ENCODE measurements at regions not wholly inside any gene's neighbourhood (a gene's known extent, or its start where the extent isn't known, plus 50 kb on each side); places are given as distances from the start of the nearest gene placed in this dataset.
A peak's percentile ranks its signal among the peaks of the same experiment; 100 is the strongest.
"Not testable (repeated sequence)": the region's sequence is repeated elsewhere in the genome, so short reads cannot be mapped to it uniquely, and the experiment has no call there.

DNA sequence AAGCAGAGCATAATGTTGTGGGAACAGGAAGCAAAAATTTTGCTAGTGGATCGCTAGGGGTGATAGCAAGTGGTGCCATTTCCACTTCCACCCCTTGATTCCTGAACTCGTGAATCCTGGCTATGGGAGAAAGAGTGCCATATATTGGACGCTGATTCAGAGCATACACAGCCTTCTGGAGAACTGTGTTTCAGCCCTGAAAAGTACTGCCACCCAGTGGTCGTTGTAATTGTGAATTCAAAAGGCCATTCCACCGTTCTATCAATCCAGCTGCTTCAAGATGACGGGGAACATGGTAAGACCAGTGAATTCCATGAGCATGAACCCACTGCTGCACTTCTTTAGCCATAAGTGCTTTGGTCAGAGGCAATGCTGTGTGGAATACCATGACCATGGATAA lies 1559.4 kb downstream of the PCDH19 start:
- not testable (repeated sequence) for H3K4me3 ChIP-seq (ENCODE audit: low read depth, low read length)
- TF ChIP-seq, protein P1, sequence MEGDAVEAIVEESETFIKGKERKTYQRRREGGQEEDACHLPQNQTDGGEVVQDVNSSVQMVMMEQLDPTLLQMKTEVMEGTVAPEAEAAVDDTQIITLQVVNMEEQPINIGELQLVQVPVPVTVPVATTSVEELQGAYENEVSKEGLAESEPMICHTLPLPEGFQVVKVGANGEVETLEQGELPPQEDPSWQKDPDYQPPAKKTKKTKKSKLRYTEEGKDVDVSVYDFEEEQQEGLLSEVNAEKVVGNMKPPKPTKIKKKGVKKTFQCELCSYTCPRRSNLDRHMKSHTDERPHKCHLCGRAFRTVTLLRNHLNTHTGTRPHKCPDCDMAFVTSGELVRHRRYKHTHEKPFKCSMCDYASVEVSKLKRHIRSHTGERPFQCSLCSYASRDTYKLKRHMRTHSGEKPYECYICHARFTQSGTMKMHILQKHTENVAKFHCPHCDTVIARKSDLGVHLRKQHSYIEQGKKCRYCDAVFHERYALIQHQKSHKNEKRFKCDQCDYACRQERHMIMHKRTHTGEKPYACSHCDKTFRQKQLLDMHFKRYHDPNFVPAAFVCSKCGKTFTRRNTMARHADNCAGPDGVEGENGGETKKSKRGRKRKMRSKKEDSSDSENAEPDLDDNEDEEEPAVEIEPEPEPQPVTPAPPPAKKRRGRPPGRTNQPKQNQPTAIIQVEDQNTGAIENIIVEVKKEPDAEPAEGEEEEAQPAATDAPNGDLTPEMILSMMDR (IDR thresholded peaks at IDR 0.05; ENCODE audit: borderline replicate concordance, insufficient read depth, low read depth, low read length), result peak; percentile 31; the same call in 1 of the 2 replicates

Data from GM12875 (cell line).